ENCODE measurements at regions not wholly inside any gene's neighbourhood (a gene's known extent, or its start where the extent isn't known, plus 50 kb on each side); places are given as distances from the start of the nearest gene placed in this dataset.

GRCh38 chr2:78034706-78035105 is 512.5 kb upstream of the LRRTM4 start:
- no peak for DNase-seq

- no peak for DNase-seq
Observed at GRCh38 chr2:78035804-78036203, 513.6 kb upstream of the LRRTM4 start.

- DNase-seq, result no peak
Observed at GRCh38 chr2:78051480-78051879, 529.3 kb upstream of the LRRTM4 start.

- no peak for DNase-seq
Observed at GRCh38 chr2:78056976-78057375, 534.8 kb upstream of the LRRTM4 start.

- DNase-seq, result no peak
Observed at GRCh38 chr2:78061301-78061700, 539.1 kb upstream of the LRRTM4 start.

GRCh38 chr2:78061732-78062131 is 539.6 kb upstream of the LRRTM4 start:
- no peak for DNase-seq

GRCh38 chr2:78063246-78064020 is 541.3 kb upstream of the LRRTM4 start:
- DNase-seq, result no peak

GRCh38 chr2:78065366-78065765 is 543.2 kb upstream of the LRRTM4 start:
- DNase-seq, result no peak

- DNase-seq, result no peak
Observed at GRCh38 chr2:78068808-78069207, 546.6 kb upstream of the LRRTM4 start.

- no peak for DNase-seq
Observed at GRCh38 chr2:78070693-78071092, 548.5 kb upstream of the LRRTM4 start.

- DNase-seq, result no peak
Observed at GRCh38 chr2:78077633-78078032, 555.5 kb upstream of the LRRTM4 start.

GRCh38 chr2:78082555-78082954 is 560.4 kb upstream of the LRRTM4 start:
- no peak for DNase-seq

GRCh38 chr2:78093436-78093835 is 571.3 kb upstream of the LRRTM4 start:
- no peak for DNase-seq

- no peak for DNase-seq
Observed at GRCh38 chr2:78109272-78109671, 587.1 kb upstream of the LRRTM4 start.

GRCh38 chr2:78115291-78115690 is 593.1 kb upstream of the LRRTM4 start:
- DNase-seq, result no peak

GRCh38 chr2:78118037-78118436 is 595.9 kb upstream of the LRRTM4 start:
- no peak for DNase-seq

- no peak for DNase-seq
Observed at GRCh38 chr2:78120275-78120674, 598.1 kb upstream of the LRRTM4 start.

GRCh38 chr2:78125042-78125441 is 602.9 kb upstream of the LRRTM4 start:
- DNase-seq, result no peak

GRCh38 chr2:78127424-78127823 is 605.2 kb upstream of the LRRTM4 start:
- no peak for DNase-seq

- DNase-seq, result no peak
Observed at GRCh38 chr2:78132391-78133370, 610.5 kb upstream of the LRRTM4 start.

- DNase-seq, result no peak
Observed at GRCh38 chr2:78145395-78145996, 623.3 kb upstream of the LRRTM4 start.

- DNase-seq, result no peak
Observed at GRCh38 chr2:78145997-78146722, 624.0 kb upstream of the LRRTM4 start.

- no peak for DNase-seq
Observed at GRCh38 chr2:78147466-78147865, 625.3 kb upstream of the LRRTM4 start.
